B cell (primary cell): ENCODE measurements at regions not wholly inside any gene's neighbourhood (a gene's known extent, or its start where the extent isn't known, plus 50 kb on each side); places are given as distances from the start of the nearest gene placed in this dataset.

ENCODE experiments used
- CTCF ChIP-seq: fragments of 200-600 bp; IDR thresholded peaks from one replicate; pipeline ENCODE4 v1.8.0; 2022; ENCODE audit warnings: antibody characterized with exemption, mild to moderate bottlenecking
- EZH2 ChIP-seq: IDR thresholded peaks from 2 replicates; pipeline ENCODE4 v1.6.1; 2012; ENCODE audit warnings: borderline replicate concordance, low read depth, mild to moderate bottlenecking, moderate library complexity, low read length; ENCODE audit not compliant: insufficient read depth, poor library complexity, severe bottlenecking

- no peak for TF ChIP-seq CTCF
- TF ChIP-seq EZH2 = no peak
Observed at GRCh38 chrX:79243691-79244090, 99.2 kb downstream of the GPR174 start.
